Bronchial epithelial cell (primary cell): ENCODE measurements at regions not wholly inside any gene's neighbourhood (a gene's known extent, or its start where the extent isn't known, plus 50 kb on each side); places are given as distances from the start of the nearest gene placed in this dataset.

Experiments used
- DNase-seq: peaks from one replicate; pipeline ENCODE4 v3.0.0-alpha.2; 2010; ENCODE audit warnings: low read depth
- FAIRE-seq: peaks from 2 replicates; lab custom pipeline; 2011; peaks lifted over from hg19 to GRCh38; lab: Jason Lieb, UNC
- H3K27me3 ChIP-seq: 2 replicates; pipeline ENCODE4 v1.5.1; 2011; ENCODE audit warnings: low read length; ENCODE audit not compliant: control insufficient read depth, insufficient read depth
- H3K36me3 ChIP-seq: 2 replicates; pipeline ENCODE4 v1.5.1; 2011; ENCODE audit warnings: low read length; ENCODE audit not compliant: control insufficient read depth, insufficient read depth
- H3K4me3 ChIP-seq: 2 replicates; pipeline ENCODE4 v1.5.1; 2011; ENCODE audit warnings: mild to moderate bottlenecking, low read depth, low read length, control low read depth
- TF ChIP-seq, protein P1 (sequence below): IDR thresholded peaks from 2 replicates; pipeline ENCODE4 v1.5.1; 2011; ENCODE audit warnings: mild to moderate bottlenecking, moderate library complexity, low read length, control low read depth, inconsistent platforms; ENCODE audit not compliant: insufficient read depth, severe bottlenecking

DNA sequence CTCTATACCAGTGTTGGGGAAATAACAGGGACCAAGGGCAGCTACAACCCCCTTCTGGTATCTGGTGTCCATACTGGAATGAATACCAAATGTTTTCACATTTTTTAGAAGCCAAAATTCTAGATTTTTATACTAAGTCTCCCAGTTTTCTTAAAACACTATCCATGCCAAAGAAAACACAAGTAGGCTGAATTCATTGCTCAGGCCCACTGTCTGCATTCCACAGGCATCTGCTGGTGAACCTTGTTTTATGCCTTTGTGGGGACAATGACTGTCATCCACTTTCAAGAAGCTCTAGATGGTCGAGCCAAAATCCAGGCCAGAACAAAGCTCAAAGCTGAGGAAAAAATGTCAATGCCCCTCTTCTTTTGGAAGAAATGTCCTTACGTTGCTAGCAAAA is 213.4 kb upstream of the RASGEF1B start:
- DNase-seq (no peak), FAIRE-seq (no peak)
- Histone ChIP-seq H3K27me3 (no peaks in the 10 kb centered on the region), H3K36me3 (no peaks in the 10 kb centered on the region), H3K4me3 (no peak overlapping the region)
- TF ChIP-seq, protein P1, sequence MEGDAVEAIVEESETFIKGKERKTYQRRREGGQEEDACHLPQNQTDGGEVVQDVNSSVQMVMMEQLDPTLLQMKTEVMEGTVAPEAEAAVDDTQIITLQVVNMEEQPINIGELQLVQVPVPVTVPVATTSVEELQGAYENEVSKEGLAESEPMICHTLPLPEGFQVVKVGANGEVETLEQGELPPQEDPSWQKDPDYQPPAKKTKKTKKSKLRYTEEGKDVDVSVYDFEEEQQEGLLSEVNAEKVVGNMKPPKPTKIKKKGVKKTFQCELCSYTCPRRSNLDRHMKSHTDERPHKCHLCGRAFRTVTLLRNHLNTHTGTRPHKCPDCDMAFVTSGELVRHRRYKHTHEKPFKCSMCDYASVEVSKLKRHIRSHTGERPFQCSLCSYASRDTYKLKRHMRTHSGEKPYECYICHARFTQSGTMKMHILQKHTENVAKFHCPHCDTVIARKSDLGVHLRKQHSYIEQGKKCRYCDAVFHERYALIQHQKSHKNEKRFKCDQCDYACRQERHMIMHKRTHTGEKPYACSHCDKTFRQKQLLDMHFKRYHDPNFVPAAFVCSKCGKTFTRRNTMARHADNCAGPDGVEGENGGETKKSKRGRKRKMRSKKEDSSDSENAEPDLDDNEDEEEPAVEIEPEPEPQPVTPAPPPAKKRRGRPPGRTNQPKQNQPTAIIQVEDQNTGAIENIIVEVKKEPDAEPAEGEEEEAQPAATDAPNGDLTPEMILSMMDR: no peak

DNA sequence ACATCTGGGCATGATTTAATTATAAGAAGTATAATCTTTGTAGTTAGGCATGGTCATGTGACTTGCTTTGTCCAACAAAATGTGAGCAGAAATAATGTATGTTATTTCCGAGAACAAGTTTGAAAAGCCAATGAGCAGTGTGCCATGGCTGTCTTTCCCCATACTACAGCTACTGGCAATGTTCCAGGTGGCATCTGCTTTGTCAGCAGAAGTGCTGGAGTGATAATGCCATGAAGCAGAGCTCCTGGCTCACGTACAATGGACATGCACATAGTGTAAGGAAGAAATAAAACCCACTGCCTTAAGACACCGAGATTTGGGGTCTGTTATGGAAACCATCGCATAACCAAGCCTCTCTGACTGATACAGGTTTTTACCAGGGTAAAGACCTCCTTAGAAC is 212.6 kb upstream of the RASGEF1B start:
- TF ChIP-seq, protein P1: no peak
- FAIRE-seq (no peak), DNase-seq (no peak)
- Histone ChIP-seq H3K36me3 (no peaks in the 10 kb centered on the region), H3K27me3 (no peaks in the 10 kb centered on the region), H3K4me3 (no peak overlapping the region)

GRCh38 chr4:81682492-81682891 is 210.8 kb upstream of the RASGEF1B start:
- Histone ChIP-seq H3K27me3 (no peaks in the 10 kb centered on the region), H3K4me3 (no peak overlapping the region), H3K36me3 (no peaks in the 10 kb centered on the region)
- FAIRE-seq: no peak
- TF ChIP-seq, protein P1: no peak
- no peak for DNase-seq

DNA sequence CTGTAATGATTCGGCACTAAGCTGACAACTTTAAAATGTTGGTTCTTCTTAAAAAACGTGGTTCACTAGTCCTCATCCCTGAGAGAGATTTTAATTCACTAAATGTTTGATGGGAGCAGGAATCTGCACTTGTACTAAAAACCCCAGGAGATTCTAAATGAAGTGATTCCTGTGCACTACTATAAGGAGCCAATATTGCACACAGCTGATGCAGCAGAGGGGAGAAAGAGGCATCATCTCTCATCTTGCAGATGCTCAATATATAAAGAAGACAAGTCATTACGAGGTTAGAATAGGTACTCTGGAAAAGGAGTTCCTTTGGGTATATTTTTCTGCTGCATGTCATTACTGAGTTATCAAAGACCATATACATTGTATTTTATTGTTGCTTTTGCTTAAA is 207.6 kb upstream of the RASGEF1B start:
- H3K36me3 ChIP-seq: no peaks in the 10 kb centered on the region
- no peaks in the 10 kb centered on the region for H3K27me3 ChIP-seq
- TF ChIP-seq, protein P1: no peak
- no peak overlapping the region for H3K4me3 ChIP-seq
- DNase-seq (no peak), FAIRE-seq (no peak)

GRCh38 chr4:81678801-81679200 is 207.1 kb upstream of the RASGEF1B start:
- Histone ChIP-seq H3K27me3 (no peaks in the 10 kb centered on the region), H3K4me3 (no peak overlapping the region), H3K36me3 (no peaks in the 10 kb centered on the region)
- TF ChIP-seq, protein P1: no peak
- no peak for DNase-seq
- no peak for FAIRE-seq

DNA sequence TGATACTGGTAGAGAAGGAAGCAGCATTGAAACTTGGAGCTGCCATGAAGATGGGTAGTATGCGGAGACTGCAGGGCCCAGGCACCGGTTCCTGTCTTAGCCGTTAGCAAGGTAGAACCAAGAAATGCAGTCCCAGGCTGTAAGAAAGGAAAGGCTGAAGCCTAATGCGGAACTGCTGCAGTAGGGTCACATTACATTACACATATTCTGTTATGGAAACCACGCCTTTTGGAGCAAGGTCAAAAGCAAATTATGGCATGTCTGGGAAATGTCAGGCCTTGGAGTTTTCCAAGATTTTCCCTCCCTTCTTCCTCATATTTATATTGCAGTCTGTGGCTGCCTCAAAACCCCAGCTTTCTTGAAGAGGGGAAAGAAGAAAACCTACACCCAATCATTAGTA is 204.8 kb upstream of the RASGEF1B start:
- no peaks in the 10 kb centered on the region for H3K36me3 ChIP-seq
- no peaks in the 10 kb centered on the region for H3K27me3 ChIP-seq
- DNase-seq: no peak
- no peak for FAIRE-seq
- no peak overlapping the region for H3K4me3 ChIP-seq
- TF ChIP-seq, protein P1: no peak
